Activated CD8-positive, alpha-beta memory T cell treated with anti-CD3 and anti-CD28 coated beads for 4 hours (primary cell): ENCODE measurements at regions not wholly inside any gene's neighbourhood (a gene's known extent, or its start where the extent isn't known, plus 50 kb on each side); places are given as distances from the start of the nearest gene placed in this dataset.

Experiments
- DNase-seq, 2 donors: peaks; one replicate each; pipeline ENCODE4 v3.0.0-alpha.2; 2020; ENCODE audit warnings: low read depth in 2 of 2

DNA sequence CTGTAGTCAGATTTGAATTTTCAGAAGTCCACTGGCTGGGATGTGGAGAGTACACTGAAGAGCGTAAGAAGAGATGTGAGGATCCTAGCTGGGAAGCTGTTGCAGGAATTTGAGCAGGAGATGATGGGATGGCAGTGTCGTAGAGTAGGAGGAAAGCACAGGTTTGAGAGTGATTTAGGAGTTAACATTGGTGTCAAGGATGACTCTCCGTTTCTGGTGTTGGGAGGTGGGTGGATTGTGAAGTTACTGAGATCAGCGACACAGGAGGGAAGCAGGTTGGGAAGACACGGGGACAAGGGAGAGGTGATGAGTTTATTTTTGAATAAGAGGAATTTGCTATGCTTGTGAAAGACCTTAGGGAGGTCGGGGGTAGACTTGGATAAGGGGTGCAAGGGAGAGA, 434.2 kb upstream of the TPM1 start:
- no peak for DNase-seq

DNA sequence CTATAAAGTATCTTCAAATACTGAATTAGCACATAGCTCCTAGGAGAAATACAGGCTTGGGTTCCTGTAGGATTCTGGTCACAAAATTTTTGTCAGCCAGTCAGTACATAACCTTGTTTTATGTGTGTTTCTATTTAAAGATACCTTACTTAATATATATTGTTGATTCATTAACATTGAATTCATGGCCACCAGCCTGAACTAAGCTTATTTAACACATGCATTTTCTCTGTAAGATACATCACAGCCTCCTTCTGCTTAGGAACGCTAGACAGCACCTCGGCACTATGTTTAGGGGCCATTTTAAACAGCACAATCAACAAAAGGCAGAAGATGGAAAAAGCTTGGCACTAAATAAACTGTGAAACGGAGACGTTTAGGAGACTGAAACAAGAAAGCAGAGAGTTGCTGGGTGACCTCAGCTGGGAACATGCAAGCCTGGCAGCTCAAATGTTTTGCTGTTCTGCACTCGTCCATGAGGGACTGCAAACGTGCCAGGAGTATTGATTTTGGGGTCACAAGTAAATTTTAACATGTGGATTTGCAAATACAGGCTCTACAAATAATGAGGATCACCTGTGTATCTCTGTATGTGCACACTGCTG, 432.2 kb upstream of the TPM1 start:
- no peak for DNase-seq

GRCh38 chr15:62611002-62611401, 431.5 kb upstream of the TPM1 start:
- DNase-seq = no peak

GRCh38 chr15:62612183-62612733, 430.3 kb upstream of the TPM1 start:
- no peak for DNase-seq

DNA sequence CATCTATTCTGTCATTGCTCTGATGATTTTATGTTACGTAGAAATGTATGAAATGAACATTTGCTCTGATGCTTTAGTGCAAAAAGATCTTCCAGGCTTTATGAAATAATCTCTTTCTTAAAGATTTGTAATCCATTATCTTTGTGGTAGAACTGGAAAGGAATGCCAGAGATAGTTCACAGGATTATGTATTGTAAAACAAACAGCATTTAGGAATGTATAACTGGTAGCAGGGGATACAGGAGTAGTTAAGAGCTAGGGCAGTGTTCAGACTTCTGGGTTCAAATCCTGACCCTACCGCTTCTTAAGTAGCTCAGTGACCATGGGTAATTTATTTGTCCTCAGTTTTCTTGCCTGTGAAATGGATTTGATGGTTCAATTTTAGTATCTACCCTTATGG, 429.8 kb upstream of the TPM1 start:
- no peak for DNase-seq

DNA sequence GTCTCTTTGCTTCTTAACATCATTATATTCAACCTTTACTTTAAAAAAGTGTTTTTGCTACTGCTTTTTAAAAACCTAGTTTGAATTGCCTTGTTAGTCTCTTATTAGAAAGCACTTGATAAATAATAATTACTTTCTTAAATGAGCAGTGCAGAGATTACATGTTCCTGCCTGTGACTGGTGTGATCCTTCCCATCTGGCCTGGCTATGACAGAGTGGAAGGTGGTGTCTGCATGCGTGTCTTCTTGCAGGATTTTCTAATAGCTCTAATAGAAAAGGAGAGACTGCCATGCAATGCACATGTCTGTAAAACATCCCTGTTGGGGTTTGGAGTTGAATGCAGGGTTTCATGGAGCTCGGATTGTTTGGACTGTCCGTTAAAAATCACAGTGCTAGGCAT, 425.8 kb upstream of the TPM1 start:
- DNase-seq = no peak

DNA sequence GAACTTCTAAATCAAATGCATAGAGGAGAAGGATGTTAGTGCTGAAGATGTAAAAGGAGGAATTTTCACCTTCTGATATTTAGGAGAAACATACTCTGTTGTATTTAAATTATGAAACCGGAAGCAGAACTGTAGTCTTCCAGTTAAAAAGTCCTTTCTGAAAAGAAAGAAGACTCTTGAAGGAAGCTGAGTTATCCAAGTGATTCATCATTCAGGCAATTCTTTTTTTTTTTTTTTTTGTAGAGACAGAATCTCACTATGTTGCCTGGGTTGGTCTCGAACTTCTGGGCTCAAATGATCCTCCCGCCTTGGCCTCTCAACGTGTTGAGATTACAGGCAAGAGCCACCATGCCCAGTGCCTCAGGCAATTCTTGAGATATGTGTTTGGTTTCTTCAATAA, 424.8 kb upstream of the TPM1 start:
- DNase-seq = no peak

DNA sequence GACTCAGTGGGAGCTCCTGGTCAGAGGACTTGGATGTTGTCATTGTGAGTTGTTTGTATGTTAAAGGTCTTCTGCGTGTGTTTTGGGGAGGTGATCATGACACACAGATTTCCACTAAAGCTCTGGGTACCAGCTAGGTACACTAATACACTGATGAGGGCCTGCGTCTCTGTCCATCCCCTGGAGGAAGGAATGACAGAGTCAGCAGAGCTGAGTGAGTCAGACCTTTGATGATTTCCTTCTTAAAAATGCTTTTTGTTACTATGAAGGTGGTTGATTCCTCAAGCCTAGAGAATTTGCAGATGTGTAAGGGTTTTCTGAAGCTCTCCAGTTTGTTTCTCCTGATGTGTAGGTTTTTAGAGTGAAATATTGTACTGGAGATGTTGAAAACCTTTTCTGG, 424.1 kb upstream of the TPM1 start:
- DNase-seq = no peak

DNA sequence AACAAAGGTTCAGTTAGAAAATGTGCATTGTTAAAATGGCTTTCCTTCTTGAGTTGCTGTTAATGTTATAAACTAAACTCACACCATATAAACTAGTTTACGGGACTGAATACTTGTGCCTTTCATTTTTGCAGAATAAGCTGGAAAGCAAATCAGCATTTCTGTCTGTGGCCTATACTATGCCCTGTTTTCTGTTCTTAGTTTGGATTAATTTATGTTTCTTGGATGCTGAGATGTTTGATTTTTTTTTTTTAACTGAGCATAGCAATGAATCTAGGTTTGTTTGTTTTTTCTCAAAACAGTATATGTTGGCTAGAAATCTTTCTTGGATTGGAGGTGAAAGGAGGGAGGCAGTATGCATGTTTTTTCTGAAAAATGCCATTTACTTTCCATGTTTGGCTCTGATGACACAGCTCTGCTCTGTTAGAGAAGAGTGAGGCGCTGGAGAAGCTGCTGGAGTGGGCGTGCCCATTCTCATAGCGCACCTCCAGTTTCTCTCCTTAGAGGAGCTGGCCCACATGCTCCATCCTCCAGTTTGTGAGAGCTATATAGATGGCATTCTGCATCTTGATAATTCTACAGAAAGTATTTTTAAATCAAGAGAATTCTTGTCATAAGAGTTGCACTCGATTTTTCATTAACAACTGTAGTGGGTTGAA, 423.6 kb upstream of the TPM1 start:
- no peak for DNase-seq

- DNase-seq = no peak
Observed at GRCh38 chr15:62619526-62619925, 423.0 kb upstream of the TPM1 start.

GRCh38 chr15:62622775-62623174, 419.8 kb upstream of the TPM1 start:
- no peak for DNase-seq

GRCh38 chr15:62624547-62625378, 417.8 kb upstream of the TPM1 start:
- no peak for DNase-seq

GRCh38 chr15:62625429-62626033, 417.0 kb upstream of the TPM1 start:
- DNase-seq = no peak

- DNase-seq = no peak
Observed at GRCh38 chr15:62626903-62627302, 415.6 kb upstream of the TPM1 start.

DNA sequence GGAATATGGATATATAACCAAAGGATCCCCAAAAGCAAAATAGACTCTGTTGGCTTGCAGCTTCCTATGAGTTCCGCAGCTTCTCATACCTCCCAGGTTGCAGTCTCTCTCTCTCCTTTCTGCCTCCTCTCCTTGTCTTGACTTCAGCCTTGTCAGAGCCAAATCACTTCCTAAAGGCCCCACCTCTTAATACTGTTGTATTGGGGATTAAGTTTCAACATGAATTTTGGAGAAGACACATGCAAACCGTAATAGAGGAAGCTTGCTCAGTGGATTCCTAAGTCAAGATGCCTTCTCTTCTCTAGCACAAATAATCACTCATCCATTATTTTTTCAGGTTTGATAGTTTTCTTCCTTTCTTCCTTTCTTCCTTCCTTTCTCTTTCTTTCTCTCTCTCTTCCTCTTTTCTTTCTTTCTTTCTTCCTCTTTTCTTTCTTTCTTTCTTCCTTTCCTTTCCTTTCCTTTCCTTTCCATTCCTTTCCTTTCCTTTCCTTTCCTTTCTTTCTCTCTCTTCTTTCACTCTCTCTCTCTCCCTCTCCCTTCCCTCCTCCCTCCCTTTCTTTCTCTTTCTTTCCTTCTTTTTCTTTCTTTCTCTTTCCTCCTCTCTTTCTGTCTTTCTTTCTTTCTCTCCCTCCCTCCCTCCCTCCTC, 411.3 kb upstream of the TPM1 start:
- DNase-seq = no peak

GRCh38 chr15:62636823-62637573, 405.5 kb upstream of the TPM1 start:
- no peak for DNase-seq

DNA sequence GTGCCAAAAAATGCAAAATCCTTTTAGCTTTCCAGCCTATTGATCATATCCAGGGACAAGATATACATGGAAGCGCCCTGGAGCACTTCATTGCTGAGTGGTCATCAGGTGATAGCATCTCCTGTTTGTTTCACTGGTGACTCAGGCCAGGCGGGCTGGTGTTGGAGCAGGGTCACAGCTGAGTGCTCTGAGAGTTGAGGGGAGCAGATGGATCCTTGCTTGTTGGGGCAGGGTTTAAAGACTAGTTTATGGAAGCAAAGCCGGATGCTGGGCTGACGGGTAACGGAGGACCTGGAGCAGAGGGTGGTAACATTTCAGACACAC, 405.0 kb upstream of the TPM1 start:
- no peak for DNase-seq

DNA sequence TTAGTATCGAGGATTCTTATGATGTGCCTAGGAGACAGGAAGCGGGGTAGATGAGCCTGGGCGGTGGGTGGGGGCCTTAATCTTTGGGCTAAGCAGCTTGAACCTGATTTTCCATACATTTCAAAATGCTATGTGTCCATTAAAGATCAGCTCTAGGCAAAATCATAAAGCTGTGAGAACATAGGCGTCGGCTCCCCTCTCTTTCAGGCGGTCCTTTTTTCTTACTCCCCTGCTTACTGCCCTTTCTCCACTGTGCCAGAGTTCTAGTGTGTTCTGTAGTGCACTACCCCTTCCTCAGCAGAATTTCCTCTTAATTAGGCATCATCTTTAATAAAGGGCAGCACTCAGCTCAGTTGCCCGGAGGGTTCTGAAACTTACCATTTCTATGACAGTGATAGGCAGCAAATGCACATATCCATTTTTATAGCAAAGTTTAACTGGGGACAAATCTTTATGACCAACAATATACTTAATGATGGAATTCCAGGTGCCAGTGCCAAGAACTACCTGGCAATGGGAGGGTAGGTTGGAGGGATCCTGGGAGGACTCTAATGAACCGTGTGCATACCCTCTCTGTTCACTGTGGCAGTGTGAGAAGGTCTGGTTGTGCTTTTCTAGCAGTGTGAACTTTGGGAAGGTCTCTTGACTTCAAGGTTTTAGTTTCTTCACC, 404.5 kb upstream of the TPM1 start:
- DNase-seq = no peak

GRCh38 chr15:62639432-62639831, 403.1 kb upstream of the TPM1 start:
- DNase-seq = no peak

DNA sequence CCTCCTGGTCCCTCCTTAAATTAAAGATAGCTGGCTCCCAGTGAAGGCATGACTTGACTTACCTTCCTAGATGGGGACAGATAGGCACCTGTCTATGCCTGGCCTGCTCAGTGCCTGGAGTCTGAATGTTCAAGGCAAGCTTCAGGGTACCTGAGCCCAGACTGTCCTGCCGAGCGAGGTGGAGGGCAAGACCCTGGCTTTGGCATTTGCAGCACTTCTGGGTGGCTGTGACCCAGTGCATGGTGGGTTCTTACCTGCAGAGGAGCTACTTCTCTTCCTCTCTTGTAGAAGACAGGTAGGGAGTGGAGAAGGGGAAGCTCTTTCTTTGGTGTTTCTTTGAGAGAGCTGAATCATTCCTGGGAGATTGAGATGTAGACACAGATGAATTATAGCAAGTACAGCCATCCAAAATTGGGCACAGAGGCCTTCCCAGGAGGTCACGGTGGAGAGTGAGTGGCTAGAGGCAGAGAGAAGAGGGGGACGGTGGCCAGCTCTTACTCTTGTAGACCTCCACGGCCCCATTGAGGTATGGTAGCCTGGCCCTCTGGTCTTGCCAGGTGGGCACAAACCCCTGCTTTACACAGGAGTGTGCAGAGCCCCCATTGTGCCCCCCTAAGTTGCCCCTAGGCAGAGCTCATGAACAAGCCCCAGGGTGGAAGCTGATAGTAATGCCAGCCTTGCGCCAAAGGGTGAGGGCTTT, 402.5 kb upstream of the TPM1 start:
- DNase-seq = no peak
